GM12864 (cell line): ENCODE measurements at regions not wholly inside any gene's neighbourhood (a gene's known extent, or its start where the extent isn't known, plus 50 kb on each side); places are given as distances from the start of the nearest gene placed in this dataset.

Experiments
- DNase-seq: peaks from one replicate; pipeline ENCODE4 v3.0.0-alpha.2; 2011; ENCODE audit warnings: low read depth
- H3K4me3 ChIP-seq: 2 replicates; pipeline ENCODE4 v1.5.1; 2011; ENCODE audit warnings: mild to moderate bottlenecking, low read depth, low read length, control low read depth
- CTCF ChIP-seq: IDR thresholded peaks from 2 replicates; pipeline ENCODE4 v1.5.1; 2011; ENCODE audit warnings: low read depth, mild to moderate bottlenecking, moderate library complexity, low read length, control low read depth, inconsistent platforms; ENCODE audit errors: missing control alignments

- no peak for TF ChIP-seq CTCF
- DNase-seq, result no peak
- no peak overlapping the region for H3K4me3 ChIP-seq
Measured at GRCh38 chr1:163596541-163597258, 274.9 kb downstream of the NUF2 start.

- H3K4me3 ChIP-seq, result no peak overlapping the region
- DNase-seq, result no peak
- no peak for TF ChIP-seq CTCF
Measured at GRCh38 chr1:163604321-163604720, 282.6 kb downstream of the NUF2 start.

- TF ChIP-seq CTCF, result no peak
- H3K4me3 ChIP-seq, result no peak overlapping the region
- no peak for DNase-seq
Measured at GRCh38 chr1:163604896-163605295, 283.1 kb downstream of the NUF2 start.

DNA sequence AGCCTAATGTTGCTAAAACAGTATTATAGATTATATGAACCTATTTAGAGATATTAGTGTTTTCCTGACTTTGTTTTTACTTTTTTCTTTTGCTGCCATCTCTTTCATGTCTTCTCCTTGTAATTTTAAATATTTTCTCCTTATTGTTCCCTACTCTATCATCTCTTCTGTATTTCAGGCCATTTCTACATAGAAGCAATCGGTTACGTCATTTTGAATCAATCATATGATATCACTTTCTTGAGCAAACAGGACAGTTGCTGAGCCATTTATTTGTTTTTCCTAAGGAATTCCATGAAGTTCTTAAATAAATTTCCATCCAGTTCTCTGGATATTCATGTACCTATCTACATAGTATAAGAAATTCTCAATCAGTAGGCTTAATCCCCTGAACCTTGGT, 287.2 kb downstream of the NUF2 start:
- no peak for DNase-seq
- no peak overlapping the region for H3K4me3 ChIP-seq
- TF ChIP-seq CTCF, result no peak

- DNase-seq, result no peak
- no peak for TF ChIP-seq CTCF
- no peak overlapping the region for H3K4me3 ChIP-seq
Measured at GRCh38 chr1:163609858-163610257, 288.1 kb downstream of the NUF2 start.

DNA sequence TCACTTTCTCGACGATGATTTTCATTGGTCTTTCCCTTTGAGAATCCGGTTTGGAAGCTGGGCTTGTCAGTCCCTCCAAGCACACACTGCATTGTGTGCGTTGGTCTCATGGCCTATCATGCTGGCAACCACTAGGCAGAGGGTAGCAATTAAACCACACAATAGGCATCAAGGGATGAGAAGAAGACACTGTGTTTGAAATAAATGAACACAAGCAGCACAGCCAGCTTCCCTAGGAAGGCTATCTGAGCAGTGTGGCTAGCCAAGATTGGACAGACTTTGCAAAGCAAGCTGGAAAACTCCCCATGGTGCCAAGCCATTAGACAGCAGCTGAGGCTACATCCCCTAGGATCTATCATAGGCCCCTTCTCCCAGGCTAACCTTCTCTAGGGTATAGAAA, 288.7 kb downstream of the NUF2 start:
- no peak for TF ChIP-seq CTCF
- no peak for DNase-seq
- H3K4me3 ChIP-seq, result no peak overlapping the region

GRCh38 chr1:163614361-163614760, 292.6 kb downstream of the NUF2 start:
- DNase-seq, result no peak
- TF ChIP-seq CTCF, result no peak
- no peak overlapping the region for H3K4me3 ChIP-seq
